GM19463 (cell line): ENCODE measurements at regions not wholly inside any gene's neighbourhood (a gene's known extent, or its start where the extent isn't known, plus 50 kb on each side); places are given as distances from the start of the nearest gene placed in this dataset.

ENCODE experiments used
- ATAC-seq: cut with Tn5 transposase; IDR thresholded peaks from one replicate; pipeline ENCODE4 v1.9.1; 2021; ENCODE audit warnings: mild to moderate bottlenecking, moderate library complexity; ENCODE audit not compliant: unreplicated experiment

GRCh38 chr16:50960517-50961202, 190.4 kb downstream of the SALL1 start:
- no peak for ATAC-seq

GRCh38 chr16:50957056-50957455, 194.0 kb downstream of the SALL1 start:
- no peak for ATAC-seq

GRCh38 chr16:50956637-50957036, 194.4 kb downstream of the SALL1 start:
- ATAC-seq = no peak

- no peak for ATAC-seq
Measured at GRCh38 chr16:50955311-50955710, 195.8 kb downstream of the SALL1 start.

- no peak for ATAC-seq
Measured at GRCh38 chr16:50954469-50954868, 196.6 kb downstream of the SALL1 start.

- no peak for ATAC-seq
Measured at GRCh38 chr16:50953290-50953689, 197.8 kb downstream of the SALL1 start.

GRCh38 chr16:50950955-50951354, 200.1 kb downstream of the SALL1 start:
- no peak for ATAC-seq

- no peak for ATAC-seq
Measured at GRCh38 chr16:50948268-50948930, 202.7 kb downstream of the SALL1 start.

- ATAC-seq = no peak
Measured at GRCh38 chr16:50947826-50948225, 203.2 kb downstream of the SALL1 start.

- ATAC-seq = no peak
Measured at GRCh38 chr16:50946606-50947005, 204.5 kb downstream of the SALL1 start.

GRCh38 chr16:50946098-50946497, 204.2 kb downstream of the CYLD start:
- no peak for ATAC-seq

- no peak for ATAC-seq
Measured at GRCh38 chr16:50945171-50945570, 203.3 kb downstream of the CYLD start.

GRCh38 chr16:50944436-50944835, 202.6 kb downstream of the CYLD start:
- no peak for ATAC-seq

GRCh38 chr16:50944033-50944432, 202.1 kb downstream of the CYLD start:
- no peak for ATAC-seq

GRCh38 chr16:50942143-50942542, 200.3 kb downstream of the CYLD start:
- ATAC-seq = no peak

GRCh38 chr16:50941681-50942080, 199.8 kb downstream of the CYLD start:
- ATAC-seq = no peak

GRCh38 chr16:50940275-50940854, 198.5 kb downstream of the CYLD start:
- no peak for ATAC-seq

- no peak for ATAC-seq
Measured at GRCh38 chr16:50939356-50939755, 197.5 kb downstream of the CYLD start.

GRCh38 chr16:50938932-50939331, 197.0 kb downstream of the CYLD start:
- no peak for ATAC-seq

- no peak for ATAC-seq
Measured at GRCh38 chr16:50933262-50933661, 191.4 kb downstream of the CYLD start.

GRCh38 chr16:50932348-50932935, 190.6 kb downstream of the CYLD start:
- ATAC-seq = no peak

GRCh38 chr16:50928065-50928464, 186.2 kb downstream of the CYLD start:
- ATAC-seq = no peak
